Smooth muscle cell (in vitro differentiated cells): ENCODE measurements at regions not wholly inside any gene's neighbourhood (a gene's known extent, or its start where the extent isn't known, plus 50 kb on each side); places are given as distances from the start of the nearest gene placed in this dataset.

Experiments used
- DNase-seq: peaks from one replicate; lab custom pipeline; 2025; ENCODE audit not compliant: unreplicated experiment; lab: John Stamatoyannopoulos, UW
- H2AFZ ChIP-seq: fragments of 200-600 bp; sonication (generic); 2 replicates; pipeline ENCODE4 v1.6.0; 2016; ENCODE audit warnings: antibody characterized with exemption, low read depth, mild to moderate bottlenecking
- H3F3A ChIP-seq: fragments of 200-600 bp; sonication (generic); 2 replicates; pipeline ENCODE4 v1.6.0; 2017; ENCODE audit warnings: antibody characterized with exemption, low read depth
- H3K27ac ChIP-seq: fragments of 200-600 bp; sonication (generic); 2 replicates; pipeline ENCODE4 v1.5.1; 2016; ENCODE audit warnings: low read depth, mild to moderate bottlenecking
- H3K27me3 ChIP-seq: fragments of 200-600 bp; sonication (generic); 2 replicates; pipeline ENCODE4 v1.6.1; 2016; ENCODE audit warnings: low read depth, mild to moderate bottlenecking
- H3K36me3 ChIP-seq: fragments of 200-600 bp; sonication (generic); 2 replicates; pipeline ENCODE4 v1.5.1; 2016; ENCODE audit warnings: low read depth
- H3K4me1 ChIP-seq: fragments of 200-600 bp; sonication (generic); 2 replicates; pipeline ENCODE4 v1.5.1; 2016; ENCODE audit warnings: low read depth
- H3K4me2 ChIP-seq: fragments of 200-600 bp; sonication (generic); 2 replicates; pipeline ENCODE4 v1.6.0; 2016; ENCODE audit warnings: mild to moderate bottlenecking
- H3K4me3 ChIP-seq: fragments of 200-600 bp; sonication (generic); 2 replicates; pipeline ENCODE4 v1.5.1; 2016; ENCODE audit warnings: mild to moderate bottlenecking
- H3K79me2 ChIP-seq: fragments of 200-600 bp; sonication (generic); 2 replicates; pipeline ENCODE4 v1.6.0; 2016; ENCODE audit warnings: low read depth, mild to moderate bottlenecking
- H3K9ac ChIP-seq: fragments of 200-600 bp; sonication (generic); 2 replicates; pipeline ENCODE4 v1.6.0; 2016; ENCODE audit warnings: low read depth
- H3K9me3 ChIP-seq: fragments of 200-600 bp; sonication (generic); replicated peaks from 2 replicates; pipeline ENCODE4 v1.5.1; 2016; ENCODE audit warnings: low read depth
- H4K20me1 ChIP-seq: fragments of 200-600 bp; sonication (generic); 2 replicates; pipeline ENCODE4 v1.6.0; 2016; ENCODE audit warnings: low read depth
- CTCF ChIP-seq: fragments of 200-600 bp; sonication (generic); IDR thresholded peaks from 2 replicates; pipeline ENCODE4 v1.5.1; 2017; ENCODE audit warnings: borderline replicate concordance, mild to moderate bottlenecking, antibody characterized with exemption; ENCODE audit not compliant: insufficient read depth, poor library complexity, severe bottlenecking
- WGBS: methylation state at CpG from one replicate; pipeline ENCODE4 v1.1.7; 2016; ENCODE audit warnings: low lambda C conversion rate; 5-methylcytosine and 5-hydroxymethylcytosine counted together

DNA sequence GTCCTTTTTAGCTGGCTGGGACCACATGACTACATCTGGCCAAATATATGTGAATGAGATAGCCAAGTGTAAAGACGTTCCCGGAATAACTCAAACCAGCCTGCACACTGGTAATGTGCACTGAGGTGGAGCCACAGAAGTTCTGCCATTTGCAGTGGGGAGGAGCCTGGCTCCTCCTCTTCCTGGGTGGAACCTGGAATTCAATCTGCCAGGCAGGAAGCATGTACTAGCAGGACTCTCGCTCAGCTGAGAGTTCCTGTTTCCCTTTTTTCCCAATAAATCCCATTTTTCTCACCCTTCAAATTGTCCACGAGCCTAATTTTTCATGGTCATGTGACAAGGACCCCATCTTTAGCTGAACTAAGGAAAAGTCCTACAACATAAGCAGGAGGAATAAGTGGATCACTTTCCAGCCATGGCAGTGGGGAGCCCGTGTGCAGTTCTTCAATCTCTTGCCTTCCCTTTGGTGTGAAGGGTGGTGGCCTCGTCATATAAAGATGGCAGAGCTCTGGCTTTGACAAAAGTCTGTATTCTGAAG, 183.2 kb downstream of the UXS1 start:
- no peaks in the 10 kb centered on the region for H3K4me1 ChIP-seq
- H3K9ac ChIP-seq, result no peak overlapping the region
- no peaks in the 10 kb centered on the region for H3K27me3 ChIP-seq
- no peaks in the 10 kb centered on the region for H3K79me2 ChIP-seq
- WGBS, result 89% methylated on average over 6 of the region's 6 CpGs
- H4K20me1 ChIP-seq, result no peaks in the 10 kb centered on the region
- no peak overlapping the region for H3K27ac ChIP-seq
- H2AFZ ChIP-seq, result no peak overlapping the region
- no peaks in the 10 kb centered on the region for H3K36me3 ChIP-seq
- H3F3A ChIP-seq, result no peaks in the 10 kb centered on the region
- no peaks in the 10 kb centered on the region for H3K9me3 ChIP-seq
- DNase-seq, result no peak
- no peak overlapping the region for H3K4me3 ChIP-seq
- H3K4me2 ChIP-seq, result no peak overlapping the region
- TF ChIP-seq CTCF, result no peak

GRCh38 chr2:106009096-106009495, 185.0 kb downstream of the UXS1 start:
- no peak for TF ChIP-seq CTCF
- no peaks in the 10 kb centered on the region for H3K79me2 ChIP-seq
- no peaks in the 10 kb centered on the region for H3K4me1 ChIP-seq
- 71% methylated on average over 1 of the region's 1 CpG for WGBS
- H3K9ac ChIP-seq, result no peak overlapping the region
- no peak overlapping the region for H2AFZ ChIP-seq
- H3K27me3 ChIP-seq, result no peaks in the 10 kb centered on the region
- DNase-seq, result no peak
- no peaks in the 10 kb centered on the region for H3K9me3 ChIP-seq
- H3K4me3 ChIP-seq, result no peak overlapping the region
- no peaks in the 10 kb centered on the region for H3F3A ChIP-seq
- H3K36me3 ChIP-seq, result no peaks in the 10 kb centered on the region
- no peaks in the 10 kb centered on the region for H4K20me1 ChIP-seq
- H3K27ac ChIP-seq, result no peak overlapping the region
- no peak overlapping the region for H3K4me2 ChIP-seq

- TF ChIP-seq CTCF, result no peak
- H3K9ac ChIP-seq, result no peak overlapping the region
Observed at GRCh38 chr2:106004851-106005250, 189.2 kb downstream of the UXS1 start.

More at GRCh38 chr2:106004851-106005250, 189.2 kb downstream of the UXS1 start:
- no peaks in the 10 kb centered on the region for H3K36me3 ChIP-seq
- no peaks in the 10 kb centered on the region for H3K27me3 ChIP-seq
- H3F3A ChIP-seq, result no peaks in the 10 kb centered on the region
- H3K4me3 ChIP-seq, result no peak overlapping the region
- H3K27ac ChIP-seq, result no peak overlapping the region
- H3K79me2 ChIP-seq, result no peaks in the 10 kb centered on the region
- no peak overlapping the region for H3K4me2 ChIP-seq
- H3K4me1 ChIP-seq, result no peaks in the 10 kb centered on the region
- WGBS, result 100% methylated on average over 1 of the region's 1 CpG
- H4K20me1 ChIP-seq, result no peaks in the 10 kb centered on the region
- no peak for DNase-seq
- peaks cover 6% of the 10 kb centered on the region for H3K9me3 ChIP-seq
- no peak overlapping the region for H2AFZ ChIP-seq
